ENCODE measurements at regions not wholly inside any gene's neighbourhood (a gene's known extent, or its start where the extent isn't known, plus 50 kb on each side); places are given as distances from the start of the nearest gene placed in this dataset.

DNA sequence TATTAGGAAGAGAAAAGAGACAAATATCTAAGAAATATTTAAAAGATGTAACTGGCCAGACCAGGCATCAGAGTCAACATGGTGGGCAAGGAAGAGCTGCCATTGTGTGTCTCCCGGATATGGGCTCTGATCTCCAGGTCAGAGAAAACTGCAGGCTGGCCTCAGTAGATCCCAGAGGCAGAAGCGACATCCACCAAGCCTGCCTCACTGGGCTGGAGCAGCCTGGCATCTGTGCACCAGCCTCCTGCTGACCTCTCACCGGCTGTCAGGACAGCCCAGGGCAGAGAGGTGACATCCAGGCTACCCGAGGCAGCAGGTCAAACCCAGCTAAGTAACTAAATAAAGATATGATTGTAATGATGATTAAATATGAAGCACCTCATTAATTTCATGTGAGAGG lies 162.8 kb upstream of the TNRC6C start:
- DNase-seq (ENCODE audit: extremely low spot score, unreplicated experiment) = no peak
- Mint-ChIP-seq H3K4me1 (ENCODE audit: unreplicated experiment) (no peaks in the 10 kb centered on the region), H3K27ac (ENCODE audit: unreplicated experiment) (no peak overlapping the region), H3K4me3 (ENCODE audit: unreplicated experiment) (no peak overlapping the region), H3K36me3 (ENCODE audit: unreplicated experiment) (no peaks in the 10 kb centered on the region), H3K27me3 (ENCODE audit: unreplicated experiment) (peaks cover 30% of the 10 kb centered on the region), H3K9me3 (ENCODE audit: unreplicated experiment) (no peaks in the 10 kb centered on the region)
- TF ChIP-seq, protein P1, sequence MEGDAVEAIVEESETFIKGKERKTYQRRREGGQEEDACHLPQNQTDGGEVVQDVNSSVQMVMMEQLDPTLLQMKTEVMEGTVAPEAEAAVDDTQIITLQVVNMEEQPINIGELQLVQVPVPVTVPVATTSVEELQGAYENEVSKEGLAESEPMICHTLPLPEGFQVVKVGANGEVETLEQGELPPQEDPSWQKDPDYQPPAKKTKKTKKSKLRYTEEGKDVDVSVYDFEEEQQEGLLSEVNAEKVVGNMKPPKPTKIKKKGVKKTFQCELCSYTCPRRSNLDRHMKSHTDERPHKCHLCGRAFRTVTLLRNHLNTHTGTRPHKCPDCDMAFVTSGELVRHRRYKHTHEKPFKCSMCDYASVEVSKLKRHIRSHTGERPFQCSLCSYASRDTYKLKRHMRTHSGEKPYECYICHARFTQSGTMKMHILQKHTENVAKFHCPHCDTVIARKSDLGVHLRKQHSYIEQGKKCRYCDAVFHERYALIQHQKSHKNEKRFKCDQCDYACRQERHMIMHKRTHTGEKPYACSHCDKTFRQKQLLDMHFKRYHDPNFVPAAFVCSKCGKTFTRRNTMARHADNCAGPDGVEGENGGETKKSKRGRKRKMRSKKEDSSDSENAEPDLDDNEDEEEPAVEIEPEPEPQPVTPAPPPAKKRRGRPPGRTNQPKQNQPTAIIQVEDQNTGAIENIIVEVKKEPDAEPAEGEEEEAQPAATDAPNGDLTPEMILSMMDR (IDR thresholded peaks at IDR 0.05) = no peak

DNA sequence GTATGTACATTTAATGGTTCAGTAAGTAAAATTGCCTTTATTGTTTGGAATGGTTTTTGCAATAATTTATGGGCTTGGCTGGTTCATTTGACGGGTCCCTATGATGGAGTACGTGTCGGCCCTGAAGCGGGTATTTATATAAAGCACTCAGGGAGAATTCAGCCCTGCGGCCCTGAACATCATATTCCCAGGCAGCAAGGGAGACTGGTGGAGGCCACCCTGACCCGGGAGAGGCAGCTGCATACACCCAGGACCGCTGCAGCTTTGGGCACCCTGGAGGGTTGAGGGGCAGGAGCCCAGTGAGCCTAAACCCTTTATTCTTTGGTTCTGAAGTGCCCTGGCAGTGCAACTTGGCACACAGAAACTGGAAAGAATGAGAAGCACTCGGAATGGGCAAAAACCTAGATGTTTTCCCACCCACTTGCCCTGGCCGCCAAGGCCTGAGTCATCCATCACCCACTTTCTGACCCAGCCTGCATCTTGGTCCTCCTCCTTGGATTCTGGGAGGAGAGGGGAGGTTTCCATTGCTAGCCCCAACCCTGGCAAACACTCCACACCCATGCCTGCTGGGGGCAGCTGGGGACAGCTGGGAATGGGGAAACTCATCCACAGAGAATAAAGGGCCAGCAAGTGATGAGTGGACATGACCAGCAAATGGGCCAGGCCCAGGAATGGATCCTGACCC lies 162.2 kb upstream of the TNRC6C start:
- H3K27me3 Mint-ChIP-seq (ENCODE audit: unreplicated experiment) = peaks cover 31% of the 10 kb centered on the region

DNA sequence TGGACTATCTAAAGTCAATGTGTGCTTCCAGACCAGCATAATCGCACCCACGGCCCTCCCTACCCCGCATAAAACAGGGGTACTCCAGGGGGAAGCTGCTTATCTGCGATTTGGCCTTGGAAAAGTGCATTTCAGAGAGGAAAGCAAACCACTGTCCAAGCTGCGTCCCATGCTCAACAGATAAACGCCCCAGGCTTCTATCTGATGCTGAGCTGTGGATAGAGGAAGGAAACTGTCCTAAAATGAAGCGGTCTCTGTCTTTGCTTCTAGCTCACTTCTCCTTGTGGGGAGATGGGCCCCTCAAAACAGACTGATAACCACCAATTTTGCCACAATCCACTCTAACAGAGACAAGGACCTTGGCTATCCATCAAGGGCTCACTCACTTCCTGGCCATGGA lies 160.5 kb upstream of the TNRC6C start:
- no peaks in the 10 kb centered on the region for H3K36me3 Mint-ChIP-seq (ENCODE audit: unreplicated experiment)
- DNase-seq (ENCODE audit: extremely low spot score, unreplicated experiment) = no peak
- H3K27ac Mint-ChIP-seq (ENCODE audit: unreplicated experiment) = no peak overlapping the region
- H3K4me3 Mint-ChIP-seq (ENCODE audit: unreplicated experiment) = no peak overlapping the region
- H3K4me1 Mint-ChIP-seq (ENCODE audit: unreplicated experiment) = peaks cover 3% of the 10 kb centered on the region
- TF ChIP-seq, protein P1 (IDR thresholded peaks at IDR 0.05) = no peak
- no peaks in the 10 kb centered on the region for H3K9me3 Mint-ChIP-seq (ENCODE audit: unreplicated experiment)
- H3K27me3 Mint-ChIP-seq (ENCODE audit: unreplicated experiment) = peaks cover 43% of the 10 kb centered on the region

More for the DNA sequence above, 162.2 kb upstream of the TNRC6C start:
- H3K27ac Mint-ChIP-seq (ENCODE audit: unreplicated experiment) = no peak overlapping the region
- H3K4me1 Mint-ChIP-seq (ENCODE audit: unreplicated experiment) = no peaks in the 10 kb centered on the region
- H3K4me3 Mint-ChIP-seq (ENCODE audit: unreplicated experiment) = no peak overlapping the region
- H3K36me3 Mint-ChIP-seq (ENCODE audit: unreplicated experiment) = no peaks in the 10 kb centered on the region
- no peak for DNase-seq (ENCODE audit: extremely low spot score, unreplicated experiment)
- no peaks in the 10 kb centered on the region for H3K9me3 Mint-ChIP-seq (ENCODE audit: unreplicated experiment)
- TF ChIP-seq, protein P1 (IDR thresholded peaks at IDR 0.05) = no peak

DNA sequence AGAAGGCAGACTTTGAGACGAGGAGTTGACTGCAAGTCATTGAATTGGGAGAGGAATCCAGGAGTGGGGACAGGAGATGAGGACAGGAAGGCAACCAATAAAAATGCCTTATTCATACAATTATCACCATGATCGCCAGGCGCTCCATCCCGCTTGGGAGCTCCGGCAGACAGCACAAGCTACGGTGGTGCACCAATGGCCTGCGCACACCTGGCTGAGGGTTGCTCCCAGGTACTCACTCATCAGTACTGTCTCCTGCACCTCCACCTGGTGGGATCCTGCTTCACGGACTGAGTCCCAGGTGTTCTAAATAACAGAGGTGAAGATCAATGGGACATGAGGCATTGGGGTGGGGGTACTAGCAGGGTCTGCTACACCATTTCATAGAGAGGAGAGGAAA lies 160.0 kb upstream of the TNRC6C start:
- TF ChIP-seq, protein P1 (IDR thresholded peaks at IDR 0.05) = no peak
- Mint-ChIP-seq H3K4me1 (ENCODE audit: unreplicated experiment) (peaks cover 3% of the 10 kb centered on the region), H3K9me3 (ENCODE audit: unreplicated experiment) (no peaks in the 10 kb centered on the region), H3K27me3 (ENCODE audit: unreplicated experiment) (peaks cover 45% of the 10 kb centered on the region), H3K4me3 (ENCODE audit: unreplicated experiment) (no peak overlapping the region), H3K27ac (ENCODE audit: unreplicated experiment) (no peak overlapping the region), H3K36me3 (ENCODE audit: unreplicated experiment) (no peaks in the 10 kb centered on the region)
- DNase-seq (ENCODE audit: extremely low spot score, unreplicated experiment) = no peak

DNA sequence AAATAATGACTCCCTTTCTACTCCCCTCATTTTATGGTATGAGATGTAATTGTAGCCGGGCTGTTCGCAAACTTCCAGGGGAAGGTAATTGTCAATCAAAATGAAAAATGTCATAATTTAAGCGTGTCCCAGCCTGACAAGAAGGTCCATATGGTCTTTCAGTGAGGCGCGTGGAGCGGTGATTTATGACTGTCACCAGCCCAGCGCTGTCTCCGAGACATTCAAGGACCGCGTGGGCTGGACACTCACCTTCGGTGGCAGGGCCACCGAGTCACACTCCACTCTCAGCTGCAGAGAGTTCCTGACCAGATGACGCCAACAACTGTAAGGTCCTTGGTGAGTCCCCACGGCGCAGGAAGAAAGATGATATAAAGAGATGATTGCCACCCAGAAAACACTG lies 157.7 kb upstream of the TNRC6C start:
- Mint-ChIP-seq H3K4me1 (ENCODE audit: unreplicated experiment) (peaks cover 3% of the 10 kb centered on the region), H3K4me3 (ENCODE audit: unreplicated experiment) (no peak overlapping the region), H3K27ac (ENCODE audit: unreplicated experiment) (no peak overlapping the region), H3K27me3 (ENCODE audit: unreplicated experiment) (peaks cover 51% of the 10 kb centered on the region), H3K36me3 (ENCODE audit: unreplicated experiment) (no peaks in the 10 kb centered on the region), H3K9me3 (ENCODE audit: unreplicated experiment) (no peaks in the 10 kb centered on the region)
- TF ChIP-seq, protein P1 (IDR thresholded peaks at IDR 0.05) = no peak
- DNase-seq (ENCODE audit: extremely low spot score, unreplicated experiment) = no peak

Data from osteocyte (in vitro differentiated cells).